A673 (cell line): ENCODE measurements at regions not wholly inside any gene's neighbourhood (a gene's known extent, or its start where the extent isn't known, plus 50 kb on each side); places are given as distances from the start of the nearest gene placed in this dataset.
"Not testable (repeated sequence)": the region's sequence is repeated elsewhere in the genome, so short reads cannot be mapped to it uniquely, and the experiment has no call there.

ENCODE experiments used
- CTCF ChIP-seq: fragments of 300-800, 200-600 bp; sonication (generic); conservative IDR thresholded peaks from 2 replicates; pipeline ENCODE4 v1.5.1; 2017; ENCODE audit warnings: low read depth, mild to moderate bottlenecking, antibody characterized with exemption, low read length, moderate library complexity, mixed read lengths
- EZH2 ChIP-seq: fragments of 200-600 bp; sonication (generic); IDR thresholded peaks from 2 replicates; pipeline ENCODE4 v1.6.1; 2017; ENCODE audit warnings: borderline replicate concordance, low read depth, mild to moderate bottlenecking, mixed read lengths, antibody characterized with exemption, low read length; ENCODE audit not compliant: poor library complexity, severe bottlenecking

- not testable (repeated sequence) for TF ChIP-seq CTCF, EZH2
Measured at GRCh38 chr20:30632773-30633172, 624.7 kb upstream of the DEFB115 start.
